ENCODE measurements at regions not wholly inside any gene's neighbourhood (a gene's known extent, or its start where the extent isn't known, plus 50 kb on each side); places are given as distances from the start of the nearest gene placed in this dataset.
"Not testable (repeated sequence)": the region's sequence is repeated elsewhere in the genome, so short reads cannot be mapped to it uniquely, and the experiment has no call there.

- DNase-seq, result no peak
Observed at GRCh38 chr9:6160579-6160978, 55.0 kb upstream of the IL33 start.

- DNase-seq, result no peak
Observed at GRCh38 chr9:6153425-6153824, 62.2 kb upstream of the IL33 start.

GRCh38 chr9:6152788-6153187, 62.8 kb upstream of the IL33 start:
- DNase-seq, result no peak

GRCh38 chr9:6150483-6150882, 65.1 kb upstream of the IL33 start:
- no peak for DNase-seq

- no peak for DNase-seq
Observed at GRCh38 chr9:6149315-6149714, 66.3 kb upstream of the IL33 start.

- no peak for DNase-seq
Observed at GRCh38 chr9:6147846-6148245, 67.8 kb upstream of the IL33 start.

GRCh38 chr9:6144947-6145346, 70.7 kb upstream of the IL33 start:
- no peak for DNase-seq

GRCh38 chr9:6142799-6143454, 72.7 kb upstream of the IL33 start:
- DNase-seq, result no peak

- not testable (repeated sequence) for DNase-seq
Observed at GRCh38 chr9:6135780-6136179, 79.8 kb upstream of the IL33 start.

- no peak for DNase-seq
Observed at GRCh38 chr9:6134661-6135180, 80.9 kb upstream of the IL33 start.

- no peak for DNase-seq
Observed at GRCh38 chr9:6133346-6134063, 82.1 kb upstream of the IL33 start.

- DNase-seq, result no peak
Observed at GRCh38 chr9:6132650-6133049, 83.0 kb upstream of the IL33 start.

- no peak for DNase-seq
Observed at GRCh38 chr9:6128030-6128429, 87.6 kb upstream of the IL33 start.

- no peak for DNase-seq
Observed at GRCh38 chr9:6126377-6126776, 89.2 kb upstream of the IL33 start.

GRCh38 chr9:6123416-6123815, 92.2 kb upstream of the IL33 start:
- DNase-seq, result no peak

GRCh38 chr9:6121707-6122106, 93.9 kb upstream of the IL33 start:
- DNase-seq, result no peak

- DNase-seq, result no peak
Observed at GRCh38 chr9:6114424-6114823, 99.0 kb upstream of the RANBP6 start.

- no peak for DNase-seq
Observed at GRCh38 chr9:6113819-6114218, 98.4 kb upstream of the RANBP6 start.

GRCh38 chr9:6113312-6113711, 97.9 kb upstream of the RANBP6 start:
- no peak for DNase-seq

GRCh38 chr9:6109986-6110385, 94.6 kb upstream of the RANBP6 start:
- DNase-seq, result no peak

GRCh38 chr9:6109571-6109970, 94.1 kb upstream of the RANBP6 start:
- DNase-seq, result no peak

GRCh38 chr9:6106711-6107339, 91.4 kb upstream of the RANBP6 start:
- no peak for DNase-seq

GRCh38 chr9:6105738-6106137, 90.3 kb upstream of the RANBP6 start:
- no peak for DNase-seq

GRCh38 chr9:6104406-6104805, 89.0 kb upstream of the RANBP6 start:
- not testable (repeated sequence) for DNase-seq
